Breast epithelium (tissue), 3 donors: ENCODE measurements at regions not wholly inside any gene's neighbourhood (a gene's known extent, or its start where the extent isn't known, plus 50 kb on each side); places are given as distances from the start of the nearest gene placed in this dataset.

Source experiments
- POLR2A ChIP-seq: fragments of 450-650 bp; IDR thresholded peaks from one replicate; pipeline ENCODE4 v1.6.1; 2016; ENCODE audit warnings: antibody characterized with exemption, mild to moderate bottlenecking, moderate library complexity
- TF ChIP-seq, protein P1 (sequence below), 3 donors: fragments of 450-650 bp; IDR thresholded peaks; one replicate each; pipeline ENCODE4 v1.5.1; 2016 to 2017; ENCODE audit warnings: antibody characterized with exemption in 3 of 3, mild to moderate bottlenecking in 3 of 3, moderate library complexity in 3 of 3

DNA sequence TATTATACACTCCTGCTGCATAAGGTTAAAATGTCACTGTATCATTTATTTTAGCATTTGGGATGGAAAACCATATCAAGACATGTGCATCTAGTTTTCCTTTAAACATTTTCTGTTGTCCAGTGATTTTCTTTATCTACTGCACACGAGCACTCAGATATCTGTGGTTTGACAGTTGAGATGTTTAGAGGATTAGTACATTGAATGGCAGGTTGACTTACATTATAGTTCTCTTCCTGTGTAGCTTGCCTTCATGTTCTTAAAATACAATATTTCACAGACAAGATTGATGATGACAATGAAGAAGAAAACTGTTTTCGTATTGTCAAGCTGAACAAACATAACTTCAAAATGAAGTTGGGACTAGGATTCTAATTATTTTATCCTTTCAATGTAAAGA, 2378.4 kb upstream of the WWC1 start:
- TF ChIP-seq, protein P1, sequence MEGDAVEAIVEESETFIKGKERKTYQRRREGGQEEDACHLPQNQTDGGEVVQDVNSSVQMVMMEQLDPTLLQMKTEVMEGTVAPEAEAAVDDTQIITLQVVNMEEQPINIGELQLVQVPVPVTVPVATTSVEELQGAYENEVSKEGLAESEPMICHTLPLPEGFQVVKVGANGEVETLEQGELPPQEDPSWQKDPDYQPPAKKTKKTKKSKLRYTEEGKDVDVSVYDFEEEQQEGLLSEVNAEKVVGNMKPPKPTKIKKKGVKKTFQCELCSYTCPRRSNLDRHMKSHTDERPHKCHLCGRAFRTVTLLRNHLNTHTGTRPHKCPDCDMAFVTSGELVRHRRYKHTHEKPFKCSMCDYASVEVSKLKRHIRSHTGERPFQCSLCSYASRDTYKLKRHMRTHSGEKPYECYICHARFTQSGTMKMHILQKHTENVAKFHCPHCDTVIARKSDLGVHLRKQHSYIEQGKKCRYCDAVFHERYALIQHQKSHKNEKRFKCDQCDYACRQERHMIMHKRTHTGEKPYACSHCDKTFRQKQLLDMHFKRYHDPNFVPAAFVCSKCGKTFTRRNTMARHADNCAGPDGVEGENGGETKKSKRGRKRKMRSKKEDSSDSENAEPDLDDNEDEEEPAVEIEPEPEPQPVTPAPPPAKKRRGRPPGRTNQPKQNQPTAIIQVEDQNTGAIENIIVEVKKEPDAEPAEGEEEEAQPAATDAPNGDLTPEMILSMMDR (IDR thresholded peaks at IDR 0.05): no peak
- no peak for TF ChIP-seq POLR2A
